ENCODE measurements at regions not wholly inside any gene's neighbourhood (a gene's known extent, or its start where the extent isn't known, plus 50 kb on each side); places are given as distances from the start of the nearest gene placed in this dataset.

GRCh38 chr5:103450333-103451061, 112.1 kb downstream of the NUDT12 start:
- intact Hi-C loops (cut with DNase I), result no loop called here

GRCh38 chr5:103446813-103447212, 115.8 kb downstream of the NUDT12 start:
- TF ChIP-seq CTCF (IDR thresholded peaks at IDR 0.05), result no peak
- H3K27ac ChIP-seq, result no peak overlapping the region
- H3K27me3 ChIP-seq, result no peaks in the 10 kb centered on the region
- intact Hi-C loops (cut with DNase I), result no loop called here
- H3K4me1 ChIP-seq, result no peaks in the 10 kb centered on the region
- no peaks in the 10 kb centered on the region for H3K9me3 ChIP-seq
- no peaks in the 10 kb centered on the region for H3K36me3 ChIP-seq
- no peak overlapping the region for H3K4me3 ChIP-seq
- no peak overlapping the region for H3K9ac ChIP-seq (ENCODE audit: low read depth in 2 of 2, low read length in 2 of 2)
- DNase-seq, result no peak

More at GRCh38 chr5:103450333-103451061, 112.1 kb downstream of the NUDT12 start:
- Histone ChIP-seq H3K4me1 (no peaks in the 10 kb centered on the region), H3K9me3 (no peaks in the 10 kb centered on the region), H3K27me3 (no peaks in the 10 kb centered on the region), H3K36me3 (no peaks in the 10 kb centered on the region), H3K4me3 (no peak overlapping the region), H3K9ac (ENCODE audit: low read depth in 2 of 2, low read length in 2 of 2) (no peak overlapping the region), H3K27ac (no peak overlapping the region)
- TF ChIP-seq CTCF (IDR thresholded peaks at IDR 0.05), result no peak
- no peak for DNase-seq

- H3K9me3 ChIP-seq, result no peaks in the 10 kb centered on the region
- no peak overlapping the region for H3K27ac ChIP-seq
- H3K4me3 ChIP-seq, result no peak overlapping the region
- intact Hi-C loops (cut with DNase I), result no loop called here
- no peak overlapping the region for H3K9ac ChIP-seq (ENCODE audit: low read depth in 2 of 2, low read length in 2 of 2)
- DNase-seq, result no peak
- H3K36me3 ChIP-seq, result no peaks in the 10 kb centered on the region
- H3K4me1 ChIP-seq, result no peaks in the 10 kb centered on the region
- no peak for TF ChIP-seq CTCF (IDR thresholded peaks at IDR 0.05)
- H3K27me3 ChIP-seq, result no peaks in the 10 kb centered on the region
Measured at GRCh38 chr5:103445426-103446035, 117.1 kb downstream of the NUDT12 start.

- TF ChIP-seq CTCF (IDR thresholded peaks at IDR 0.05), result no peak
- no peaks in the 10 kb centered on the region for H3K27me3 ChIP-seq
- H3K27ac ChIP-seq, result no peak overlapping the region
- H3K9ac ChIP-seq (ENCODE audit: low read depth in 2 of 2, low read length in 2 of 2), result no peak overlapping the region
- no peak overlapping the region for H3K4me3 ChIP-seq
- intact Hi-C loops (cut with DNase I), result no loop called here
- H3K9me3 ChIP-seq, result no peaks in the 10 kb centered on the region
- no peak for DNase-seq
- H3K4me1 ChIP-seq, result no peaks in the 10 kb centered on the region
- no peaks in the 10 kb centered on the region for H3K36me3 ChIP-seq
Measured at GRCh38 chr5:103444333-103445038, 118.1 kb downstream of the NUDT12 start.

GRCh38 chr5:103442750-103443149, 119.8 kb downstream of the NUDT12 start:
- no peak overlapping the region for H3K27ac ChIP-seq
- no peaks in the 10 kb centered on the region for H3K36me3 ChIP-seq
- H3K9me3 ChIP-seq, result no peaks in the 10 kb centered on the region
- DNase-seq, result no peak
- no peaks in the 10 kb centered on the region for H3K27me3 ChIP-seq
- peaks cover 4% of the 10 kb centered on the region for H3K4me1 ChIP-seq
- H3K4me3 ChIP-seq, result no peak overlapping the region
- H3K9ac ChIP-seq (ENCODE audit: low read depth in 2 of 2, low read length in 2 of 2), result no peak overlapping the region
- intact Hi-C loops (cut with DNase I), result no loop called here
- no peak for TF ChIP-seq CTCF (IDR thresholded peaks at IDR 0.05)
